ENCODE measurements at regions not wholly inside any gene's neighbourhood (a gene's known extent, or its start where the extent isn't known, plus 50 kb on each side); places are given as distances from the start of the nearest gene placed in this dataset.

- Histone ChIP-seq H3K27me3 (ENCODE audit: insufficient read depth, low read depth) (no peaks in the 10 kb centered on the region), H3F3A (ENCODE audit: insufficient read depth, low read depth) (no peaks in the 10 kb centered on the region), H3K9me3 (ENCODE audit: insufficient read depth, low read depth) (no peaks in the 10 kb centered on the region), H2AFZ (peak overlapping the region; percentile 49; the same call in 1 of the 2 replicates), H4K20me1 (ENCODE audit: insufficient read depth) (no peaks in the 10 kb centered on the region), H3K4me1 (replicated peaks; ENCODE audit: insufficient read depth) (0 out of 2 replicates have a peak, but pooled peaks cover 6% of the 10 kb centered on the region), H3K4me2 (no peak overlapping the region), H3K4me3 (no peak overlapping the region), H3K9me2 (ENCODE audit: insufficient read depth) (no peaks in the 10 kb centered on the region), H3K36me3 (ENCODE audit: low read depth) (no peaks in the 10 kb centered on the region), H3K27ac (no peak overlapping the region), H3K79me2 (ENCODE audit: low read depth) (no peaks in the 10 kb centered on the region)
- DNase-seq, result no peak
- intact Hi-C loops (cut with micrococcal nuclease; ENCODE audit: unreplicated experiment), result no loop called here
- TF ChIP-seq EZH2 (IDR thresholded peaks at IDR 0.05; ENCODE audit: low read depth) (no peak), CTCF (conservative IDR thresholded peaks at IDR 0.05) (no peak)
- ChIA-PET CTCF (no interaction called here), POLR2A (ENCODE audit: unreplicated experiment) (no interaction called here)
- no TSS peak for BruUV-seq (replicated peaks)
Observed at GRCh38 chr7:94330269-94331020, 64.2 kb upstream of the COL1A2 start.

GRCh38 chr7:94332571-94332970, 62.1 kb upstream of the COL1A2 start:
- Histone ChIP-seq H3K4me3 (no peak overlapping the region), H3K4me2 (no peak overlapping the region), H3F3A (ENCODE audit: insufficient read depth, low read depth) (no peaks in the 10 kb centered on the region), H4K20me1 (ENCODE audit: insufficient read depth) (no peaks in the 10 kb centered on the region), H3K79me2 (ENCODE audit: low read depth) (no peaks in the 10 kb centered on the region), H3K9me2 (ENCODE audit: insufficient read depth) (no peaks in the 10 kb centered on the region; the same call in 1 of the 2 replicates), H3K36me3 (ENCODE audit: low read depth) (no peaks in the 10 kb centered on the region), H3K4me1 (replicated peaks; ENCODE audit: insufficient read depth) (0 out of 2 replicates have a peak, but pooled peaks cover 6% of the 10 kb centered on the region), H2AFZ (no peak overlapping the region), H3K27ac (no peak overlapping the region), H3K9me3 (ENCODE audit: insufficient read depth, low read depth) (no peaks in the 10 kb centered on the region), H3K27me3 (ENCODE audit: insufficient read depth, low read depth) (no peaks in the 10 kb centered on the region)
- TF ChIP-seq EZH2 (IDR thresholded peaks at IDR 0.05; ENCODE audit: low read depth) (no peak), CTCF (conservative IDR thresholded peaks at IDR 0.05) (no peak)
- intact Hi-C loops (cut with micrococcal nuclease; ENCODE audit: unreplicated experiment), result no loop called here
- BruUV-seq (replicated peaks), result no TSS peak
- ChIA-PET POLR2A (ENCODE audit: unreplicated experiment) (interaction anchor here (0.6 kb wide), 1 partner anchor 1161 kb away, joined by 5 read pairs; no protein-coding TSS in a partner anchor), CTCF (no interaction called here)
- DNase-seq, result peak in 1 of 2 experiments; percentile 58

GRCh38 chr7:94333810-94334209, 60.9 kb upstream of the COL1A2 start:
- POLR2A ChIA-PET (ENCODE audit: unreplicated experiment), result no interaction called here
- TF ChIP-seq CTCF (conservative IDR thresholded peaks at IDR 0.05) (no peak), EZH2 (IDR thresholded peaks at IDR 0.05; ENCODE audit: low read depth) (no peak)
- Histone ChIP-seq H3K9me3 (ENCODE audit: insufficient read depth, low read depth) (no peaks in the 10 kb centered on the region), H3F3A (ENCODE audit: insufficient read depth, low read depth) (no peaks in the 10 kb centered on the region), H4K20me1 (ENCODE audit: insufficient read depth) (no peaks in the 10 kb centered on the region), H3K27ac (no peak overlapping the region), H3K27me3 (ENCODE audit: insufficient read depth, low read depth) (no peaks in the 10 kb centered on the region), H3K4me2 (no peak overlapping the region), H3K36me3 (ENCODE audit: low read depth) (no peaks in the 10 kb centered on the region), H3K9me2 (ENCODE audit: insufficient read depth) (no peaks in the 10 kb centered on the region; the same call in 1 of the 2 replicates), H3K79me2 (ENCODE audit: low read depth) (no peaks in the 10 kb centered on the region), H3K4me3 (no peak overlapping the region), H2AFZ (no peak overlapping the region), H3K4me1 (replicated peaks; ENCODE audit: insufficient read depth) (0 out of 2 replicates have a peak, but pooled peaks cover 6% of the 10 kb centered on the region)
- intact Hi-C loops (cut with micrococcal nuclease; ENCODE audit: unreplicated experiment), result no loop called here
- peak; percentile 2 to 55 for DNase-seq
- CTCF ChIA-PET, result no interaction called here
- BruUV-seq (replicated peaks), result no TSS peak
